GM18909 (cell line): ENCODE measurements at regions not wholly inside any gene's neighbourhood (a gene's known extent, or its start where the extent isn't known, plus 50 kb on each side); places are given as distances from the start of the nearest gene placed in this dataset.
"Not testable (repeated sequence)": the region's sequence is repeated elsewhere in the genome, so short reads cannot be mapped to it uniquely, and the experiment has no call there.

Experiments used
- ATAC-seq: cut with Tn5 transposase; IDR thresholded peaks from one replicate; pipeline ENCODE4 v1.9.1; 2021; ENCODE audit warnings: mild to moderate bottlenecking; ENCODE audit not compliant: unreplicated experiment, poor library complexity

DNA sequence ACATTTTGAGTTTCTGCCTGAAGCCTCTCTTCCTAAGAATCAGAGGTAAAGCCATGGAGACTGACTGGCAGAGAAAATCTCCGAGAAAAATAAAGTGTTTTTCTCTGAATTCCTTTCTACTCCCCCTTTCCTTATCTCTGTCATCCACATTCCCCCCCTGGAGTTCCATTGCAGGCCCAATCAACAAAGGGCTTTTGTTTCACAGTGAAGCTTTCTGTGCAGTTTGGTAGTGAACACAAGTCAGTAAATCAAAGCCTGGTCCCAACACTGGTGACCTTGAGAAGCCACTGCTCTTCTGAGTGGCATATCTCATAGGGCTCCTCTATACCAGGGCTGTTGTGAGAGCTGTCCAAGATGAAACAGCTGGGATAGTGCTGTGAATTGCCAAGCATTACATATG is 228.4 kb downstream of the SEC16B start:
- no peak for ATAC-seq

DNA sequence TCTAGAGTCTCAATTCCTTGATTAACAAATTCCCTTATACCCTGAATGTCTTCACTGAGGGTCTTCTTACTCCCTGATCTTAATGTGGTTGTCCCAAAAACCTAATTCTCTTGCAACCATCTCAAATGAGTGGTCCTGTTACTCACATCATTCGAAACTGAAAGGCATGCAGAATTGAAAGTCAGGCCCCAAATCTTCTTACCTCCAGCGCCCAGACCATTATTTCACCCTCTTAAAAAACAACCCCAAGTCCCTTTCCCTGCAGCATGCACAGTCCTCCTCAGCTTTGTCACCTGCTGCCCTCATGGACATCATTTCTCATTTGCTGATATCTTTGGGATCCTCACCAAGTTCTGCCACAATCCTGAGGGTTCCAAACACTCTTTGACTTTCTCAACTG is 230.1 kb downstream of the SEC16B start:
- ATAC-seq = no peak

GRCh38 chr1:177737456-177737855 is 232.4 kb downstream of the SEC16B start:
- ATAC-seq = no peak

DNA sequence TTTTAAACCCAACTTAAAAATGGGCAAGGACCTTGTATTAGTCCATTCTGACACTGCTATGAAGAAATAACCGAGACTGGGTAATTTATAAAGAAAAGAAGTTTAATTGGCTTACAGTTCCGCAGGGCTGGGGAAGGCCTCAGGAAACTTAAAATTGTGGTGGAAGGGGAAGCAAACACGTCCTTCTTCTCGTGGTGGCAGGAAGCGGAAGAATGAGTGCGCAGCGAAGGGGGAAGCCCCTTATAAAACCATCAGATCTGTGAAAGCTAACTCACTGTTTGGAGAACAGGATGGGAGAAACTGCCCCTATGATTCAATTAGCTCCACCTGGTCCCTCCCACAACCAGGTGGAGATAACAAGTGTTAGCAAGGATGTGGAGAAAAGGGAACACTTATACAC is 237.7 kb downstream of the SEC16B start:
- ATAC-seq = no peak

DNA sequence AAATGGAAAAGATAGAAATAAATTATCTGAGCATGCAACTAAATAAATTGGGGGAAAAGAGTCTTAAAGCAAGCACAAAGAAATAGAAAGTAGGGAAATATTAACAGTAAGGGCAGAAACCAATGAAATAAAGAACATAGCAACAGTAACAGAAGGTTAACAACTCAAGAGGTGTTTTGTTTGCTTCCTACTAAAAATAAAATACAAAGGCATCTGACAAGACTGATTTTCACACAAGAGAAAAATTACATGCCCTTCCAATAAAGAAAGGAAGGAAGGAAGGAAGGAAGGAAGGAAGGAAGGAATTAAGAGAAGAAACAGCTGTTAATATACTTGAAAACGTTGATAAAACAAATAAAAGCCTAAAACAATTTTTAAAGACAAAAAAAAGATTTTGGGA is 240.2 kb downstream of the SEC16B start:
- no peak for ATAC-seq

GRCh38 chr1:177723533-177723932 is 246.3 kb downstream of the SEC16B start:
- ATAC-seq = no peak

GRCh38 chr1:177710696-177711620 is 258.9 kb downstream of the SEC16B start:
- ATAC-seq = no peak

GRCh38 chr1:177708406-177708805 is 261.5 kb downstream of the SEC16B start:
- no peak for ATAC-seq

GRCh38 chr1:177706977-177707376 is 262.9 kb downstream of the SEC16B start:
- ATAC-seq = no peak

DNA sequence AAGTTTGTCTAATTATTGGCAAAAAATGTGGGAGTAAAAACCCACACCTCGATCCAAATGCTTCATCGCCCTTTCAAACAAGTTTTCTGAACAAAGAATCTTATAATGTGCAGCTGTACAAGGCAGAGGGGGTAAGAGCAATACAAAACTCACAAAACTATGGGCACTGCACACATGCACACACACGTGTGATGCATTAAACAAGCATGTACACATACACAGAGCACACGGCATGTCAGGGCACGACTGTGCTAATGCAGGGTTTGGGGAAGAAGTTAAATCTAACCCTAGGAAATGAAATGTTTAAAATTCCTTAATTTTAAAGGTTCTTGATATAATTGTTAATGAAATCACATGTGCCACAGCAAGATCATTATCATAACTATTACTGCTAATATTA is 264.0 kb downstream of the SEC16B start:
- ATAC-seq = no peak

DNA sequence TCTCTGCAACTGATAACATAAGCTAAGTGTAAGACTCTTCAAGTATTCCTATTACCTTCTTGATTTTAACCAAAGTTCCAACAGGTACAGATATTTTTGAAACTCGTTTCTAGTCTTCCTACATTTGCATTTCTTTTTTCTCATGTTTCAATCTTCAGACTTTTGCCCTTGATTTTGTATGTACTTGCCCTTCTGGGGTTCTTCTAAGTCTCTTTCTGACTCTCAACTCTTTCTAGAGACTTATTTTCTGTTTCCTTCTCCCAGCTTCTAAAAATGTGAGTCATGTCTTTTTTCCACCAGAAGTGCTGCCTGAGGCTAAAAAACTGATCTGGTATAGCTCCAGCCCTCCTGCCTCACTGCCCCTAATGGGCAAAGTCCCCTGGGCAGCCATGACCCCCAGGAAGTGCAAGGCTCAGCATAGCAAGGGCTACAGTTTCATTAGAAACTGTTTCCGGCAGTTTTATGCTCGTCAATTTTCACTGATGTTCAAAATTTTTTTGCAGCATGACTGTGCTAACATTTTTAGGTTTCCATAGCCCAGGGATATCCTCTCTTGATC is 265.9 kb downstream of the SEC16B start:
- ATAC-seq = no peak

GRCh38 chr1:177701654-177702353 is 268.1 kb downstream of the SEC16B start:
- ATAC-seq = no peak

- no peak for ATAC-seq
These were observed 269.0 kb downstream of the SEC16B start for GRCh38 chr1:177700856-177701255.

DNA sequence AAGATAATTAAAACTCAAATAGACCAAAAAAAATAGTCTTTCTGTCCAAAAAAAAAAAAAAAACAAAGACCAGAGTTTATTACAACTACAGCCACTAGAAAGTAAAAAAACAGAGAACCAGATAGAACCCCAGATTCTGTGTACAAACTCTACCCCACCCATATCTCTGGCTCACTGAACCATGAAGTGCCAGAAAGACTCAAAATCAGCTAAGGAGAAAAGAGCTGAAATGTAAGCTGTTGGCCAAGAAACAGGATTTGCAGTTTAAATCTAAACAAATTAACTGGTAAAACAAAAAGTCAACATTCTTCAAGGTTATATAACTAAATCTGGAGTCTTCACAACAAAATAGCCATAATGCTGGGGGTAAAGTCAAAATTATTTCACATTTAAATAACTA is 278.9 kb downstream of the SEC16B start:
- ATAC-seq = no peak

DNA sequence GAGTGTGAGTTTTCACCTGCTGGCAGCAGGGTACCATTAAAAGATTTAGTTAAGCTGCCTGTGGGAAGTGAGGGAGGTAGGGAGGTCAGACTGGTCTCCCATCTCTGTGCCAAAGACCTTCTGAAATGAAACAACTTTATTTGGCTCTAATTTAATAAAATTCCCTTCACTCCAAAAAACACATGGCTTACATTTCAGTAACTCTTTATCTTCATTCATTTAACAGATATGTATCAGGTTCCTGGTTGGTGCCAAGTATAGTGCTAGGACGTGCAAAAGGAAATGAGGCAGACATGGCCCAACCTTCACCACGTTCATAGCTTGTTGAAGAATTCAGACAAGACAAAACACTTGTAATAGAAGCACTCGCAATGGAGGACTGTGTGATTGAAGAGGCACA is 282.3 kb downstream of the SEC16B start:
- ATAC-seq = no peak

DNA sequence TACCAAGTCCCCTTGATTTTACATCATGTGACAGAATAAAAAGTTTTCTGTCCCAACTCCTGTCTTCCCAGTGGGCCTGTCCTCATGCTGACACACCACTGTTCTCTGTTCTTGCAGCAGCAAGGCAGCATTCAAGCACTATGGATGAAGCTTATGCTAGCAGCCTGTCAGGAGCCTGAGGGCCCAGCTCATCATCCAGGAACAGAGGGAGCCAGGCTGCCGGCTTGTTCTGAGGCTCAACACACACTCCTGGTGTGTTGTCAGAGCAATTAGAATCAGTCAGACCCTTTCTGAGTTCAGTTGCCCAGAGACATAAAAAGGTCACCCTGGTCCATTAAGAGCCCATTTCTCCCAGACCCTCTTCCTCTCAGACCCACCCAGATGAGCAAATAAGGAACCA is 282.9 kb downstream of the SEC16B start:
- no peak for ATAC-seq

DNA sequence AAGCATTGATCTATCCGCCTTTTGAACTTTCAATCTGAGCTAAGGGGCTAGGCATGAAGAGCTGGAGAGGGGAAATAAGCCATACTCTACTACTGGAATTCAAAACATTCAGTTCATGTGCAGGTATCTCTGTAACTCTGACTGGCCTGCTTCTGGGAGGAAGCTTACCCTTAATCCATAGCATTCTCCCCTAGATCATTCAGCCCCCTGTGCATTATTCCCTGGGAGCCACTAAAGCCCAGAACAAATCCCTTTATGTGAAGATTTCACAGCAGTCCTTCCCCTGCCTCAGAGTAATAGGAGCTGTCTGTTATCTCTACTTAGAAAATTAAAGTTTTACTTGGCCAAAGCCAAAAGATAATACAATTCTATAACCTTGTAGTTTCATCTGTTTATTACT is 300.7 kb downstream of the SEC16B start:
- no peak for ATAC-seq

- ATAC-seq = no peak
These were observed 303.9 kb downstream of the SEC16B start for GRCh38 chr1:177665935-177666334.

GRCh38 chr1:177664742-177665141 is 305.1 kb downstream of the SEC16B start:
- ATAC-seq = not testable (repeated sequence)

- ATAC-seq = no peak
These were observed 309.7 kb downstream of the SEC16B start for GRCh38 chr1:177660188-177660587.

DNA sequence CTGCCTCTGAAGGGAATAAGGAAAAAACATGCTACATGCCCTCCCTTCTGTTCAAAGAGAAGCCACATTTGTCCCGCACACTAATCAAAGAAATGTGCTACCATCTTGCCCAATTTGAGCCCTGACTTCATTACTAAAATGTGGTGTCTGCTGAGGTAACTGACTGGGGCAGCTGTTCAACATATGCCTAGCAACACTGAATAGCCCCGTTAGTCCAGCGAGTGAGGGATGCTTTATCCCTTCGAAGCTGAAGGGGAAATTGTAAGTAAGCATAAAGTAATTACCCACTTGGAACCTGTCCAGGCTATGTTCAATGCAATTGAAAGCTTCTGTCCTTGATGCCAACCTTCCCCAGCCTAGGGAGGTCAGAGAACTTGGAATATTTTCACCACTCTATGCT is 310.6 kb downstream of the SEC16B start:
- no peak for ATAC-seq
